GM04503 (cell line): ENCODE measurements at regions not wholly inside any gene's neighbourhood (a gene's known extent, or its start where the extent isn't known, plus 50 kb on each side); places are given as distances from the start of the nearest gene placed in this dataset.
"Not testable (repeated sequence)": the region's sequence is repeated elsewhere in the genome, so short reads cannot be mapped to it uniquely, and the experiment has no call there.

Experiments
- DNase-seq: peaks from one replicate; pipeline ENCODE4 v3.0.0-alpha.2; 2012; ENCODE audit warnings: low read depth

GRCh38 chr1:161454865-161455707, 50.2 kb upstream of the FCGR2A start:
- not testable (repeated sequence) for DNase-seq

GRCh38 chr1:161453950-161454864, 51.0 kb upstream of the FCGR2A start:
- DNase-seq = not testable (repeated sequence)

GRCh38 chr1:161451698-161452348, 53.4 kb upstream of the FCGR2A start:
- DNase-seq = not testable (repeated sequence)

GRCh38 chr1:161447760-161448332, 57.4 kb upstream of the FCGR2A start:
- DNase-seq = not testable (repeated sequence)

- DNase-seq = not testable (repeated sequence)
Measured at GRCh38 chr1:161447040-161447759, 58.1 kb upstream of the FCGR2A start.

GRCh38 chr1:161444725-161445124, 60.5 kb upstream of the FCGR2A start:
- DNase-seq = not testable (repeated sequence)

GRCh38 chr1:161444255-161444654, 61.0 kb upstream of the FCGR2A start:
- DNase-seq = not testable (repeated sequence)

GRCh38 chr1:161440312-161440894, 64.9 kb upstream of the FCGR2A start:
- peak; percentile 20 for DNase-seq

GRCh38 chr1:161439280-161440232, 65.7 kb upstream of the FCGR2A start:
- DNase-seq = no peak

- not testable (repeated sequence) for DNase-seq
Measured at GRCh38 chr1:161433191-161433590, 65.5 kb upstream of the CFAP126 start.

- no peak for DNase-seq
Measured at GRCh38 chr1:161432091-161432490, 64.4 kb upstream of the CFAP126 start.

GRCh38 chr1:161427733-161428516, 60.2 kb upstream of the CFAP126 start:
- no peak for DNase-seq

- DNase-seq = not testable (repeated sequence)
Measured at GRCh38 chr1:161422914-161423313, 55.2 kb upstream of the CFAP126 start.

- no peak for DNase-seq
Measured at GRCh38 chr1:161421456-161421855, 53.8 kb upstream of the CFAP126 start.

- DNase-seq = no peak
Measured at GRCh38 chr1:161420763-161421455, 53.2 kb upstream of the CFAP126 start.

GRCh38 chr1:161417536-161417935, 49.9 kb upstream of the CFAP126 start:
- DNase-seq = not testable (repeated sequence)
